ENCODE measurements at regions not wholly inside any gene's neighbourhood (a gene's known extent, or its start where the extent isn't known, plus 50 kb on each side); places are given as distances from the start of the nearest gene placed in this dataset.

DNA sequence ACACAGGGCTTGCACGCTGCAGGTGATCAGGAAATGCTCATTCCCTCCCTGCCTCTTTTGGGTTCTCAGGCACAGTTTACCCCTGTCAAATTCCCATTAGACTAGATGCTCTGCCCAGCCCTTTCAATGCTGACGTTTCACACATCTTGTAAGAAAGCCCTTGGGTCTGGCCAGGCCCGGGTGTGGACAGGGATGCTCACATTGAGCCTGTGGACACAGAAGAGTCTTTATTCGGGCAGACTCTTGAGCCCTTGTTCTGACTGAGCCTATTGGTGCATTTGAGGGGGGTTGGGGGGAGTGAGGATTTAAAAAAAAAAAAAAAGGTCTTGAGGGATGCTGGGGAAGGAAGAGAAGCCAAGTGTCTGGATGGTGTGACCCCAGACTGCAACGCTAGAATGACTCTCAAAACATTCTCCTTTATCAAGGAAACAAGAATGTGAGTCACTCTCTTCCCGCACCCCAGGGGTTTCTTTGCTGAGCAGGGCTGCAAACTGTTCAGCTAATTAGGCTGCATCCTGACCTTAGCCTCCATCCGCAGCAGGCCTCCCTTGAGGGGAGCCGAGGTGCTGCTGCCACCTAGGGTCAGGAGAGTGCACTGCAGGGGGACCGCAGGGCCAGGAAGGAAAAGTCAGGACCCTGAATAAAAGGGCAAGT is 53.6 kb upstream of the TMEM72 start:
- DNase-seq (peak in 2 of 3 donors; percentile 28 to 43), ATAC-seq (ENCODE audit: low read depth in 2 of 2) (peak; percentile 53 to 60)
- Mint-ChIP-seq H3K9me3 (no peaks in the 10 kb centered on the region), H3K27ac (no peak overlapping the region), H3K4me3 (no peak overlapping the region), H3K27me3 (peaks cover 7% of the 10 kb centered on the region), H3K36me3 (no peaks in the 10 kb centered on the region), H3K4me1 (peaks cover 0 to 4% (median 1%) of the 10 kb centered on the region in 4 donors)
- Histone ChIP-seq H3K36me3 (ENCODE audit: control insufficient read depth, insufficient read depth, low read length) (no peaks in the 10 kb centered on the region), H3K4me1 (ENCODE audit: control insufficient read depth, insufficient read depth, low read length, poor library complexity, severe bottlenecking) (no peaks in the 10 kb centered on the region), H3K9me3 (ENCODE audit: control insufficient read depth in 2 of 2, low read length in 2 of 2) (no peaks in the 10 kb centered on the region), H3K27me3 (ENCODE audit: control insufficient read depth, insufficient read depth, low read length) (no peaks in the 10 kb centered on the region), H3K4me3 (ENCODE audit: low read depth, low read length) (no peak overlapping the region), H3K27ac (ENCODE audit: insufficient read depth, low read length, poor library complexity, severe bottlenecking) (no peak overlapping the region)

- Histone ChIP-seq H3K27me3 (ENCODE audit: control insufficient read depth, insufficient read depth, low read length) (no peaks in the 10 kb centered on the region), H3K9me3 (ENCODE audit: control insufficient read depth in 2 of 2, low read length in 2 of 2) (no peaks in the 10 kb centered on the region), H3K4me3 (ENCODE audit: low read depth, low read length) (no peak overlapping the region), H3K27ac (ENCODE audit: insufficient read depth, low read length, poor library complexity, severe bottlenecking) (no peak overlapping the region), H3K4me1 (ENCODE audit: control insufficient read depth, insufficient read depth, low read length, poor library complexity, severe bottlenecking) (no peaks in the 10 kb centered on the region), H3K36me3 (ENCODE audit: control insufficient read depth, insufficient read depth, low read length) (no peaks in the 10 kb centered on the region)
- Mint-ChIP-seq H3K27me3 (peaks cover 12% of the 10 kb centered on the region), H3K27ac (no peak overlapping the region), H3K9me3 (peaks cover 0 to under 1% (median 0%) of the 10 kb centered on the region in 7 donors), H3K4me1 (peaks cover 0 to 5% (median 2%) of the 10 kb centered on the region in 4 donors), H3K36me3 (no peaks in the 10 kb centered on the region), H3K4me3 (no peak overlapping the region)
- DNase-seq (no peak), ATAC-seq (ENCODE audit: low read depth in 2 of 2) (no peak)
Observed at GRCh38 chr10:44858017-44858371, 53.1 kb upstream of the TMEM72 start.

- peaks cover 3% of the 10 kb centered on the region for H3K27me3 ChIP-seq (ENCODE audit: control insufficient read depth, insufficient read depth, low read length)
- no peaks in the 10 kb centered on the region for H3K9me3 ChIP-seq (ENCODE audit: control insufficient read depth in 2 of 2, low read length in 2 of 2)
- H3K4me3 ChIP-seq (ENCODE audit: low read depth, low read length) = no peak overlapping the region
- H3K27ac Mint-ChIP-seq = no peak overlapping the region
- no peaks in the 10 kb centered on the region for H3K36me3 Mint-ChIP-seq
- no peaks in the 10 kb centered on the region for H3K4me1 ChIP-seq (ENCODE audit: control insufficient read depth, insufficient read depth, low read length, poor library complexity, severe bottlenecking)
- H3K4me3 Mint-ChIP-seq = no peak overlapping the region
- no peaks in the 10 kb centered on the region for H3K36me3 ChIP-seq (ENCODE audit: control insufficient read depth, insufficient read depth, low read length)
- DNase-seq (no peak), ATAC-seq (ENCODE audit: low read depth in 2 of 2) (no peak)
- peaks cover 0 to 2% (median 0%) of the 10 kb centered on the region in 7 donors for H3K9me3 Mint-ChIP-seq
- H3K27ac ChIP-seq (ENCODE audit: insufficient read depth, low read length, poor library complexity, severe bottlenecking) = no peak overlapping the region
- H3K4me1 Mint-ChIP-seq = peaks cover 0 to 8% (median 4%) of the 10 kb centered on the region in 4 donors
- H3K27me3 Mint-ChIP-seq = peaks cover 15% of the 10 kb centered on the region
Observed at GRCh38 chr10:44858988-44859387, 52.1 kb upstream of the TMEM72 start.

DNA sequence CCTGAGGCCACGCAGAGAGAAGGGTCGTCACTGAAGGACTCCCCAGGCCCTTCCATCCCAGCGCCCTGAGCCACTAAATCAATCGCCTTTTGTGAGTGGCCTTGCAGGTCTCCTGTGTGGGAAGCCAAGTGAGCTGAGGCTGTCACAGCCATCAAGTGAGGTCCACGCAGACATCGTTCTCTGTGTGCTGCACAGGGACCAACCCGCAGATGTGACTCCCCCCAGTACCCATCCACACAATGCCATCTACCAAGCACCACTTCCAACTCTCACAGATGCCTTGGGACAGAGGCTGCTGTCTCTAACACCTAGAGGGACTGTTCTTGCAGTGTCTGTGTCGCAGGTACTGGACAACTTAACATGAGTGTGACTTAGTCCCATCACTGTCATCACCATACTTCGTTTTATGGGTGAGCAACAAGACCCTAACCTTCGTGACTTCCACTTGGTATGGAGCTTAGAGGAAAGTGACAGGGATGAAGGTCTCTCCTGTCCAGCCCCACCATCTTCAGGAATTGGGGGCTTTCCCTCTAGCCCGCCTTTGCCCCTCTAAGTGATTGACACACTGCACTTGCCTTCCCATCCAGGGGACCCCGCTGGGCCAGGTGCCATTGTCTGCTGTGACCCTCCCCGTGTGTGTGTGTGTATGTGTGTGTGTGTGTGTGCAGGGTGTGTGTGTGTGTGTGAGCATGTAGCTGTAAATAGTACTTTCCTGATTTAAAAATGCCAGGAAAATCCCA is 51.4 kb upstream of the TMEM72 start:
- Histone ChIP-seq H3K27me3 (ENCODE audit: control insufficient read depth, insufficient read depth, low read length) (peaks cover 3% of the 10 kb centered on the region), H3K27ac (ENCODE audit: insufficient read depth, low read length, poor library complexity, severe bottlenecking) (no peak overlapping the region), H3K4me3 (ENCODE audit: low read depth, low read length) (no peak overlapping the region), H3K36me3 (ENCODE audit: control insufficient read depth, insufficient read depth, low read length) (no peaks in the 10 kb centered on the region), H3K4me1 (ENCODE audit: control insufficient read depth, insufficient read depth, low read length, poor library complexity, severe bottlenecking) (peaks cover 6% of the 10 kb centered on the region), H3K9me3 (ENCODE audit: control insufficient read depth in 2 of 2, low read length in 2 of 2) (no peaks in the 10 kb centered on the region)
- H3K27ac Mint-ChIP-seq = no peak overlapping the region
- H3K27me3 Mint-ChIP-seq = peaks cover 20% of the 10 kb centered on the region
- DNase-seq = no peak
- H3K4me3 Mint-ChIP-seq = no peak overlapping the region
- H3K9me3 Mint-ChIP-seq = peaks cover 0 to 2% (median 0%) of the 10 kb centered on the region in 7 donors
- no peak for ATAC-seq (ENCODE audit: low read depth in 2 of 2)
- H3K36me3 Mint-ChIP-seq = no peaks in the 10 kb centered on the region
- H3K4me1 Mint-ChIP-seq = peaks cover under 1 to 16% (median 4%) of the 10 kb centered on the region in 4 donors

DNA sequence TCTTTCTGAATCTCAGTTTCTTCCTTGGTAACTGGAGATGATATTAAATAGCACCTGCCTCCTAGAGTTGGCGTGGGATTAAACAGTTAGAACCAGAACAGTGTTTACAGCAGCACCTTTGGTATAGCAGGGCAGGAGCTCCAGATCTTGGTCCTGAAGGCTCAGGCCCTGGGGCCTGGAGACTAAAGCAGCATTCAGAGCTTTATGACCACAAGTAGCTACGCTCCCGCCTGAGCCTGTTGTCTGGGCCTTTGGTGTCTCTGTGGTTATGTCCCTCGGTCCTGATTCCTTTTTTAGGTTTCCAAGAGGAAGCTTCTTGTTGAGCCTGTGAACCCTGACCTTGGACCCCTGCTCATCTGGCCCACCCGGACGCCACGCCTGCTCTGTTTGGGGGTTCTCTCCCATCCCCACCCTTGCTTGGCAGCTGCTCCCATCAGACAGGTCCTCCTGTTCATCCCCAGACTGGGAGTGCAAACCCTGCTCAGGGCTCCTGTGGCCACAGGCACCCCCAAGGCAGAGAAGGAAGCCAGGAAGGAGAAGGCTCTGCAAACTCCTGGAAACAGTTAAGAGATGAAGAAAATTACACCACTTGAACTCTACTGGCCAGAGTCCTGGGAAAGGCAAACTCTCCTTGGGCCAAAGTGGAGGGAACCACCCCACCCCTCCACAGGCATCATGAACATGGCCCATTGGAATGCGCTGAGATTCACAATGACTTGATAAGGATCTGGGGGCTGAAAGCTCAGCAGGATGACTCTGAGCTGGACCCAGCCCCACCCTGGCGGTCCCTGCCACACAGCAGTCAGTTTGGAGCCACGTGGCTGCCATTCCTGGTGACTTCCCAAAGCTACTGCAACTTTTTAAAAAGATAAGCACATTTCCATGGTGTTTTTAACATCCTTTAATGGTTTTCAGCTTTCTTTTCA is 50.1 kb upstream of the TMEM72 start:
- Histone ChIP-seq H3K9me3 (ENCODE audit: control insufficient read depth in 2 of 2, low read length in 2 of 2) (no peaks in the 10 kb centered on the region), H3K27ac (ENCODE audit: insufficient read depth, low read length, poor library complexity, severe bottlenecking) (no peak overlapping the region), H3K36me3 (ENCODE audit: control insufficient read depth, insufficient read depth, low read length) (no peaks in the 10 kb centered on the region), H3K4me1 (ENCODE audit: control insufficient read depth, insufficient read depth, low read length, poor library complexity, severe bottlenecking) (peaks cover 10% of the 10 kb centered on the region), H3K4me3 (ENCODE audit: low read depth, low read length) (no peak overlapping the region), H3K27me3 (ENCODE audit: control insufficient read depth, insufficient read depth, low read length) (peaks cover 12% of the 10 kb centered on the region)
- Mint-ChIP-seq H3K27me3 (peaks cover 30% of the 10 kb centered on the region), H3K9me3 (peaks cover 0 to 4% (median 0%) of the 10 kb centered on the region in 7 donors), H3K4me3 (no peak overlapping the region), H3K27ac (no peak overlapping the region), H3K4me1 (peaks cover 3 to 19% (median 5%) of the 10 kb centered on the region in 4 donors), H3K36me3 (no peaks in the 10 kb centered on the region)
- DNase-seq = no peak
- no peak for ATAC-seq (ENCODE audit: low read depth in 2 of 2)

All from CD4-positive, CD25-positive, alpha-beta regulatory T cell (primary cell).